Peyer's patch (tissue), 4 donors: ENCODE measurements at regions not wholly inside any gene's neighbourhood (a gene's known extent, or its start where the extent isn't known, plus 50 kb on each side); places are given as distances from the start of the nearest gene placed in this dataset.

ENCODE experiments used
- POLR2A ChIP-seq, 2 donors: fragments of 450-650 bp; IDR thresholded peaks; one replicate each; pipeline ENCODE4 v1.5.1; 2017; ENCODE audit warnings: antibody characterized with exemption in 2 of 2, mild to moderate bottlenecking in 2 of 2, moderate library complexity in 2 of 2
- TF ChIP-seq, protein P1 (sequence below), 6 experiments: fragments of 450-650 bp in 4 of 6; fragments of 200-600 bp in 2 of 6; sonication (generic) in 1 of 6; IDR thresholded peaks; one replicate each; pipeline ENCODE4 v1.5.1; 2017 to 2019; ENCODE audit warnings: antibody characterized with exemption in 6 of 6, mild to moderate bottlenecking in 3 of 6, moderate library complexity in 1 of 6

DNA sequence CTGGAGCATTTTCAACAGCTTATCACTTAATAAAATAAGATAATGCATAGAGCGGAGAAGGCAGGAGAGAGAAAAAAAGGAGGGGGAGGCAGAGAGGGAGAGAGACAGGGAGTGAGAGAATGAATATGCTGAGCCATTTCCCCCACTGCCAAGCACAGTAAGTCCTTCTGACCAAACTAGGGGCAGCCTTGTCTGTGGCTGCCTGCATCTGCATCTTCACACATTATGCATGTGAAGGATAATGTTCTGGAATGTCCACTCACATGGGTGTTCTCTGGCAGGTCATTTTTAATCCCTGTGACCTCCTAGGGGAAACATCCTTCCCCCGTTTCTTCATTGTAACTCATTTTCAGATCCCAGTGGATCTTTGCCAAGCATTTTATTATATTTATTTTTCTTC, 269.3 kb downstream of the FOXA2 start:
- TF ChIP-seq, protein P1, sequence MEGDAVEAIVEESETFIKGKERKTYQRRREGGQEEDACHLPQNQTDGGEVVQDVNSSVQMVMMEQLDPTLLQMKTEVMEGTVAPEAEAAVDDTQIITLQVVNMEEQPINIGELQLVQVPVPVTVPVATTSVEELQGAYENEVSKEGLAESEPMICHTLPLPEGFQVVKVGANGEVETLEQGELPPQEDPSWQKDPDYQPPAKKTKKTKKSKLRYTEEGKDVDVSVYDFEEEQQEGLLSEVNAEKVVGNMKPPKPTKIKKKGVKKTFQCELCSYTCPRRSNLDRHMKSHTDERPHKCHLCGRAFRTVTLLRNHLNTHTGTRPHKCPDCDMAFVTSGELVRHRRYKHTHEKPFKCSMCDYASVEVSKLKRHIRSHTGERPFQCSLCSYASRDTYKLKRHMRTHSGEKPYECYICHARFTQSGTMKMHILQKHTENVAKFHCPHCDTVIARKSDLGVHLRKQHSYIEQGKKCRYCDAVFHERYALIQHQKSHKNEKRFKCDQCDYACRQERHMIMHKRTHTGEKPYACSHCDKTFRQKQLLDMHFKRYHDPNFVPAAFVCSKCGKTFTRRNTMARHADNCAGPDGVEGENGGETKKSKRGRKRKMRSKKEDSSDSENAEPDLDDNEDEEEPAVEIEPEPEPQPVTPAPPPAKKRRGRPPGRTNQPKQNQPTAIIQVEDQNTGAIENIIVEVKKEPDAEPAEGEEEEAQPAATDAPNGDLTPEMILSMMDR (IDR thresholded peaks at IDR 0.05), result no peak
- no peak for TF ChIP-seq POLR2A (IDR thresholded peaks at IDR 0.05)
